ENCODE measurements at regions not wholly inside any gene's neighbourhood (a gene's known extent, or its start where the extent isn't known, plus 50 kb on each side); places are given as distances from the start of the nearest gene placed in this dataset.

- Mint-ChIP-seq H3K27me3 (ENCODE audit: insufficient read depth, low read depth, poor library complexity) (no peaks in the 10 kb centered on the region), H3K4me3 (no peak overlapping the region), H3K4me1 (peaks cover 19% of the 10 kb centered on the region), H3K27ac (no peak overlapping the region), H3K9me3 (peaks cover 12% of the 10 kb centered on the region), H3K36me3 (ENCODE audit: low read depth) (peaks cover 13% of the 10 kb centered on the region)
- no peaks in the 10 kb centered on the region for H3F3A ChIP-seq (replicated peaks; ENCODE audit: low read depth)
- TF ChIP-seq EZH2 (IDR thresholded peaks at IDR 0.05; ENCODE audit: low read depth, unreplicated experiment) (no peak), JUNB (IDR thresholded peaks at IDR 0.05; ENCODE audit: unreplicated experiment) (no peak), NANOG (IDR thresholded peaks at IDR 0.05; ENCODE audit: borderline replicate concordance) (no peak), POLR2AphosphoS5 (IDR thresholded peaks at IDR 0.05; ENCODE audit: low read depth) (no peak), STAT1 (IDR thresholded peaks at IDR 0.05; ENCODE audit: unreplicated experiment) (no peak), EZH2phosphoT487 (IDR thresholded peaks at IDR 0.05; ENCODE audit: unreplicated experiment) (no peak), ZNF331 (CRISPR knock-in tag; IDR thresholded peaks at IDR 0.05; ENCODE audit: low read depth) (no peak), REST (IDR thresholded peaks at IDR 0.05; ENCODE audit: unreplicated experiment) (no peak), ZNF114 (CRISPR knock-in tag; IDR thresholded peaks at IDR 0.05) (no peak), CREB1 (CRISPR knock-in tag; IDR thresholded peaks at IDR 0.05; ENCODE audit: low read depth) (no peak)
- TF ChIP-seq, protein P1, sequence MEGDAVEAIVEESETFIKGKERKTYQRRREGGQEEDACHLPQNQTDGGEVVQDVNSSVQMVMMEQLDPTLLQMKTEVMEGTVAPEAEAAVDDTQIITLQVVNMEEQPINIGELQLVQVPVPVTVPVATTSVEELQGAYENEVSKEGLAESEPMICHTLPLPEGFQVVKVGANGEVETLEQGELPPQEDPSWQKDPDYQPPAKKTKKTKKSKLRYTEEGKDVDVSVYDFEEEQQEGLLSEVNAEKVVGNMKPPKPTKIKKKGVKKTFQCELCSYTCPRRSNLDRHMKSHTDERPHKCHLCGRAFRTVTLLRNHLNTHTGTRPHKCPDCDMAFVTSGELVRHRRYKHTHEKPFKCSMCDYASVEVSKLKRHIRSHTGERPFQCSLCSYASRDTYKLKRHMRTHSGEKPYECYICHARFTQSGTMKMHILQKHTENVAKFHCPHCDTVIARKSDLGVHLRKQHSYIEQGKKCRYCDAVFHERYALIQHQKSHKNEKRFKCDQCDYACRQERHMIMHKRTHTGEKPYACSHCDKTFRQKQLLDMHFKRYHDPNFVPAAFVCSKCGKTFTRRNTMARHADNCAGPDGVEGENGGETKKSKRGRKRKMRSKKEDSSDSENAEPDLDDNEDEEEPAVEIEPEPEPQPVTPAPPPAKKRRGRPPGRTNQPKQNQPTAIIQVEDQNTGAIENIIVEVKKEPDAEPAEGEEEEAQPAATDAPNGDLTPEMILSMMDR (conservative IDR thresholded peaks at IDR 0.05; ENCODE audit: low read depth in 2 of 2) = no peak
- TF ChIP-seq, protein P2, sequence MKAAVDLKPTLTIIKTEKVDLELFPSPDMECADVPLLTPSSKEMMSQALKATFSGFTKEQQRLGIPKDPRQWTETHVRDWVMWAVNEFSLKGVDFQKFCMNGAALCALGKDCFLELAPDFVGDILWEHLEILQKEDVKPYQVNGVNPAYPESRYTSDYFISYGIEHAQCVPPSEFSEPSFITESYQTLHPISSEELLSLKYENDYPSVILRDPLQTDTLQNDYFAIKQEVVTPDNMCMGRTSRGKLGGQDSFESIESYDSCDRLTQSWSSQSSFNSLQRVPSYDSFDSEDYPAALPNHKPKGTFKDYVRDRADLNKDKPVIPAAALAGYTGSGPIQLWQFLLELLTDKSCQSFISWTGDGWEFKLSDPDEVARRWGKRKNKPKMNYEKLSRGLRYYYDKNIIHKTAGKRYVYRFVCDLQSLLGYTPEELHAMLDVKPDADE (IDR thresholded peaks at IDR 0.05) = no peak
- TF ChIP-seq, protein P3, sequence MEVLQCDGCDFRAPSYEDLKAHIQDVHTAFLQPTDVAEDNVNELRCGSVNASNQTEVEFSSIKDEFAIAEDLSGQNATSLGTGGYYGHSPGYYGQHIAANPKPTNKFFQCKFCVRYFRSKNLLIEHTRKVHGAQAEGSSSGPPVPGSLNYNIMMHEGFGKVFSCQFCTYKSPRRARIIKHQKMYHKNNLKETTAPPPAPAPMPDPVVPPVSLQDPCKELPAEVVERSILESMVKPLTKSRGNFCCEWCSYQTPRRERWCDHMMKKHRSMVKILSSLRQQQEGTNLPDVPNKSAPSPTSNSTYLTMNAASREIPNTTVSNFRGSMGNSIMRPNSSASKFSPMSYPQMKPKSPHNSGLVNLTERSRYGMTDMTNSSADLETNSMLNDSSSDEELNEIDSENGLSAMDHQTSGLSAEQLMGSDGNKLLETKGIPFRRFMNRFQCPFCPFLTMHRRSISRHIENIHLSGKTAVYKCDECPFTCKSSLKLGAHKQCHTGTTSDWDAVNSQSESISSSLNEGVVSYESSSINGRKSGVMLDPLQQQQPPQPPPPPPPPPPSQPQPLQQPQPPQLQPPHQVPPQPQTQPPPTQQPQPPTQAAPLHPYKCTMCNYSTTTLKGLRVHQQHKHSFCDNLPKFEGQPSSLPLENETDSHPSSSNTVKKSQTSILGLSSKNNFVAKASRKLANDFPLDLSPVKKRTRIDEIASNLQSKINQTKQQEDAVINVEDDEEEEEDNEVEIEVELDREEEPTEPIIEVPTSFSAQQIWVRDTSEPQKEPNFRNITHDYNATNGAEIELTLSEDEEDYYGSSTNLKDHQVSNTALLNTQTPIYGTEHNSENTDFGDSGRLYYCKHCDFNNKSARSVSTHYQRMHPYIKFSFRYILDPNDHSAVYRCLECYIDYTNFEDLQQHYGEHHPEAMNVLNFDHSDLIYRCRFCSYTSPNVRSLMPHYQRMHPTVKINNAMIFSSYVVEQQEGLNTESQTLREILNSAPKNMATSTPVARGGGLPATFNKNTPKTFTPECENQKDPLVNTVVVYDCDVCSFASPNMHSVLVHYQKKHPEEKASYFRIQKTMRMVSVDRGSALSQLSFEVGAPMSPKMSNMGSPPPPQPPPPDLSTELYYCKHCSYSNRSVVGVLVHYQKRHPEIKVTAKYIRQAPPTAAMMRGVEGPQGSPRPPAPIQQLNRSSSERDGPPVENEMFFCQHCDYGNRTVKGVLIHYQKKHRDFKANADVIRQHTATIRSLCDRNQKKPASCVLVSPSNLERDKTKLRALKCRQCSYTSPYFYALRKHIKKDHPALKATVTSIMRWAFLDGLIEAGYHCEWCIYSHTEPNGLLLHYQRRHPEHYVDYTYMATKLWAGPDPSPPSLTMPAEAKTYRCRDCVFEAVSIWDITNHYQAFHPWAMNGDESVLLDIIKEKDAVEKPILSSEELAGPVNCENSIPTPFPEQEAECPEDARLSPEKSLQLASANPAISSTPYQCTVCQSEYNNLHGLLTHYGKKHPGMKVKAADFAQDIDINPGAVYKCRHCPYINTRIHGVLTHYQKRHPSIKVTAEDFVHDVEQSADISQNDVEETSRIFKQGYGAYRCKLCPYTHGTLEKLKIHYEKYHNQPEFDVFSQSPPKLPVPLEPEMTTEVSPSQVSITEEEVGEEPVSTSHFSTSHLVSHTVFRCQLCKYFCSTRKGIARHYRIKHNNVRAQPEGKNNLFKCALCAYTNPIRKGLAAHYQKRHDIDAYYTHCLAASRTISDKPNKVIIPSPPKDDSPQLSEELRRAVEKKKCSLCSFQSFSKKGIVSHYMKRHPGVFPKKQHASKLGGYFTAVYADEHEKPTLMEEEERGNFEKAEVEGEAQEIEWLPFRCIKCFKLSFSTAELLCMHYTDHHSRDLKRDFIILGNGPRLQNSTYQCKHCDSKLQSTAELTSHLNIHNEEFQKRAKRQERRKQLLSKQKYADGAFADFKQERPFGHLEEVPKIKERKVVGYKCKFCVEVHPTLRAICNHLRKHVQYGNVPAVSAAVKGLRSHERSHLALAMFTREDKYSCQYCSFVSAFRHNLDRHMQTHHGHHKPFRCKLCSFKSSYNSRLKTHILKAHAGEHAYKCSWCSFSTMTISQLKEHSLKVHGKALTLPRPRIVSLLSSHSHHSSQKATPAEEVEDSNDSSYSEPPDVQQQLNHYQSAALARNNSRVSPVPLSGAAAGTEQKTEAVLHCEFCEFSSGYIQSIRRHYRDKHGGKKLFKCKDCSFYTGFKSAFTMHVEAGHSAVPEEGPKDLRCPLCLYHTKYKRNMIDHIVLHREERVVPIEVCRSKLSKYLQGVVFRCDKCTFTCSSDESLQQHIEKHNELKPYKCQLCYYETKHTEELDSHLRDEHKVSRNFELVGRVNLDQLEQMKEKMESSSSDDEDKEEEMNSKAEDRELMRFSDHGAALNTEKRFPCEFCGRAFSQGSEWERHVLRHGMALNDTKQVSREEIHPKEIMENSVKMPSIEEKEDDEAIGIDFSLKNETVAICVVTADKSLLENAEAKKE (CRISPR knock-in tag; IDR thresholded peaks at IDR 0.05) = no peak
- ATAC-seq = no peak
- no peaks in the 10 kb centered on the region for H3K9me2 ChIP-seq (ENCODE audit: insufficient read depth)
- no peak overlapping the region for H2AFZ ChIP-seq
- no peak overlapping the region for H3K4me2 ChIP-seq
- H3K27ac ChIP-seq (ENCODE audit: low read depth) = no peak overlapping the region
- H3K36me3 ChIP-seq (ENCODE audit: insufficient read depth) = no peaks in the 10 kb centered on the region
- no peak overlapping the region for H3K4me3 ChIP-seq
- no peaks in the 10 kb centered on the region for H3K4me1 ChIP-seq (ENCODE audit: insufficient read depth)
- 0 out of 2 replicates have a peak, but pooled peaks cover 9% of the 10 kb centered on the region for H4K20me1 ChIP-seq (replicated peaks; ENCODE audit: insufficient read depth)
- no peak for DNase-seq (ENCODE audit: low spot score)
- H3K79me2 ChIP-seq (replicated peaks; ENCODE audit: insufficient read depth) = peaks cover 15% of the 10 kb centered on the region
- no peaks in the 10 kb centered on the region for H3K27me3 ChIP-seq (ENCODE audit: insufficient read depth)
Observed at GRCh38 chr10:45560262-45560661, 112.3 kb downstream of the ZFAND4 start.
